ENCODE measurements at regions not wholly inside any gene's neighbourhood (a gene's known extent, or its start where the extent isn't known, plus 50 kb on each side); places are given as distances from the start of the nearest gene placed in this dataset.

DNA sequence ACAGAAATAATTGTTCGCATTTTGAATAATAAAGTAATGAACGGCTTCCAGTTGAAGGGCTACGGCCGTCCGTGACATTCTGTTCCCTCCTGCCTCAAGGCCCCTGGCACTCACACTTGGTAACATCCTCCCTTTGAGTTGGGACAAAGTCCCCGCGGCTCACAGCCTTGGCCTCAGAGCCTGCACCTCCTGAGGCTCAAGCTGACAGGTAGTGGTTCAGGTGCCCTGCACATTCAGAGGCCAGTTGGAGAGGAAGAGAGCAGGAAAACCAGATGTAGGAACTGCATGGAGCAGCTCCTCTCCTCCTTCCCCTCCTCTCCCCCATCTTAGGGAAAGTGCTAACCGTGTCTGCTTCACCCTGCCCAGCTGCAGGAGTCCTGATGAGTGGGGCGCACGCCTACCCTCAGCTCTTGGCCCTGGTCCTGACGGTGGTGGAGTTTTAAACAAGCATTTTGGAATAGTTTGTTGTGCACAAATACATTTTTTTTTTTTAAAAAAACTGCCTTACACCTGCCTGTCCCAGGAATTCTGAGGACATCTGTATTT lies 393.1 kb downstream of the SMOC2 start:
- Histone ChIP-seq H3K36me3 (ENCODE audit: control insufficient read depth, insufficient read depth, low read length) (no peaks in the 10 kb centered on the region), H3K4me3 (ENCODE audit: low read depth, low read length) (no peak overlapping the region), H3K27me3 (ENCODE audit: control insufficient read depth, insufficient read depth, low read length) (no peaks in the 10 kb centered on the region)
- TF ChIP-seq, protein P1, sequence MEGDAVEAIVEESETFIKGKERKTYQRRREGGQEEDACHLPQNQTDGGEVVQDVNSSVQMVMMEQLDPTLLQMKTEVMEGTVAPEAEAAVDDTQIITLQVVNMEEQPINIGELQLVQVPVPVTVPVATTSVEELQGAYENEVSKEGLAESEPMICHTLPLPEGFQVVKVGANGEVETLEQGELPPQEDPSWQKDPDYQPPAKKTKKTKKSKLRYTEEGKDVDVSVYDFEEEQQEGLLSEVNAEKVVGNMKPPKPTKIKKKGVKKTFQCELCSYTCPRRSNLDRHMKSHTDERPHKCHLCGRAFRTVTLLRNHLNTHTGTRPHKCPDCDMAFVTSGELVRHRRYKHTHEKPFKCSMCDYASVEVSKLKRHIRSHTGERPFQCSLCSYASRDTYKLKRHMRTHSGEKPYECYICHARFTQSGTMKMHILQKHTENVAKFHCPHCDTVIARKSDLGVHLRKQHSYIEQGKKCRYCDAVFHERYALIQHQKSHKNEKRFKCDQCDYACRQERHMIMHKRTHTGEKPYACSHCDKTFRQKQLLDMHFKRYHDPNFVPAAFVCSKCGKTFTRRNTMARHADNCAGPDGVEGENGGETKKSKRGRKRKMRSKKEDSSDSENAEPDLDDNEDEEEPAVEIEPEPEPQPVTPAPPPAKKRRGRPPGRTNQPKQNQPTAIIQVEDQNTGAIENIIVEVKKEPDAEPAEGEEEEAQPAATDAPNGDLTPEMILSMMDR (IDR thresholded peaks at IDR 0.05; ENCODE audit: insufficient read depth, low read length, poor library complexity, severe bottlenecking): no peak
- DNase-seq (ENCODE audit: low read depth): no peak

DNA sequence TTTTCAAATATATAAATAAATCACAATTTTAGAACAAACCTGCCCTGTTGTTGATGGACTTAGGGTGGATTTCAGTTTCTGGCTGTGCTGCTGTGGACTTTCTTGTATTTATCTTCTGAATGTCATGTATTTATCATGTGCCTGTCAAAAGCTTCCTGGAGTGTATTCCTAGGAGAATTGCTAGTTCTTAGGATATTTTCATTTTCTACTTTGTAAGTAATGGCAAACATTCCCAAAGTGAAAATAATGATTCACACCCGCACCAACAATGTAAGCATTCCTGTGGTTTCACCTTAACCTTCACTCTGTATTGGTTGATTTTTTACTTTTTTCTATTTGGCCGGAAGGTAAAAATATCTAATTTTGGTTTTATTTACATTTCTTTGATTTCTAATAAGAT lies 387.8 kb downstream of the SMOC2 start:
- H3K4me3 ChIP-seq (ENCODE audit: low read depth, low read length): no peak overlapping the region
- no peaks in the 10 kb centered on the region for H3K36me3 ChIP-seq (ENCODE audit: control insufficient read depth, insufficient read depth, low read length)
- no peaks in the 10 kb centered on the region for H3K27me3 ChIP-seq (ENCODE audit: control insufficient read depth, insufficient read depth, low read length)
- peak; percentile 31 for DNase-seq (ENCODE audit: low read depth)
- TF ChIP-seq, protein P1 (IDR thresholded peaks at IDR 0.05; ENCODE audit: insufficient read depth, low read length, poor library complexity, severe bottlenecking): no peak

DNA sequence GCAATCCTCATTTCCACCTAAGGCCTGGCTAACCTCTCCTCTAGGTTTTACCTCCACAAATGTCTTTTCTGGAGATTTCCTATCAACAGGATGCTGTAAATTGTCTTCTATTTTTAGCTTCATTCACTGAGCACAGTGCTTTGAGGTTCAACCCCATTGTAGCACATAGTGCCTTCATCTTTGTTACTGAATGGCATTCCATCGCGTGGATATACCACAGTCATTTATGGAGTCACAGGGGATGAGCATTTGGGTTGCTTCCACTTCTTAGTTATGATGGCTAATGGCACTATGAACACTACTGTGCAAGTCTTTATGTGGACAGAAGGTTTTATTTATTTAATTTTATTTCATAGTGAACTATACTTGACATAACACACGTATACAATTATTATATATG lies 387.1 kb downstream of the SMOC2 start:
- Histone ChIP-seq H3K36me3 (ENCODE audit: control insufficient read depth, insufficient read depth, low read length) (no peaks in the 10 kb centered on the region), H3K27me3 (ENCODE audit: control insufficient read depth, insufficient read depth, low read length) (no peaks in the 10 kb centered on the region), H3K4me3 (ENCODE audit: low read depth, low read length) (no peak overlapping the region)
- no peak for DNase-seq (ENCODE audit: low read depth)
- TF ChIP-seq, protein P1 (IDR thresholded peaks at IDR 0.05; ENCODE audit: insufficient read depth, low read length, poor library complexity, severe bottlenecking): no peak

DNA sequence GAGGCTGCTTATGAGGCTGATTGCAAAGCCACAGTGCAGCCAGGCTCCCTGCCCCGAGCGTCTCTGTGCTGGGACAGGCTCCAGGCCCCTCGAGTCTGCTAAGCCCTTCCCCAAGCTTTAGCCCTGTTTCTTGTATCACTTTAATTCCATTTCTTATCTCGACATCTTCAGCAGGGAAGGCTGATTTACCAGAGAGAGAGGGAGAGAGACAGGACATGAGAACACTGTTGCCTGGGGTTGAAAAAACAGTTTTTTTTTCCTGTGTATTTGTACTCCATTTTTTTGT lies 386.5 kb downstream of the SMOC2 start:
- TF ChIP-seq, protein P1 (IDR thresholded peaks at IDR 0.05; ENCODE audit: insufficient read depth, low read length, poor library complexity, severe bottlenecking): no peak
- Histone ChIP-seq H3K36me3 (ENCODE audit: control insufficient read depth, insufficient read depth, low read length) (no peaks in the 10 kb centered on the region), H3K4me3 (ENCODE audit: low read depth, low read length) (no peak overlapping the region), H3K27me3 (ENCODE audit: control insufficient read depth, insufficient read depth, low read length) (no peaks in the 10 kb centered on the region)
- no peak for DNase-seq (ENCODE audit: low read depth)

DNA sequence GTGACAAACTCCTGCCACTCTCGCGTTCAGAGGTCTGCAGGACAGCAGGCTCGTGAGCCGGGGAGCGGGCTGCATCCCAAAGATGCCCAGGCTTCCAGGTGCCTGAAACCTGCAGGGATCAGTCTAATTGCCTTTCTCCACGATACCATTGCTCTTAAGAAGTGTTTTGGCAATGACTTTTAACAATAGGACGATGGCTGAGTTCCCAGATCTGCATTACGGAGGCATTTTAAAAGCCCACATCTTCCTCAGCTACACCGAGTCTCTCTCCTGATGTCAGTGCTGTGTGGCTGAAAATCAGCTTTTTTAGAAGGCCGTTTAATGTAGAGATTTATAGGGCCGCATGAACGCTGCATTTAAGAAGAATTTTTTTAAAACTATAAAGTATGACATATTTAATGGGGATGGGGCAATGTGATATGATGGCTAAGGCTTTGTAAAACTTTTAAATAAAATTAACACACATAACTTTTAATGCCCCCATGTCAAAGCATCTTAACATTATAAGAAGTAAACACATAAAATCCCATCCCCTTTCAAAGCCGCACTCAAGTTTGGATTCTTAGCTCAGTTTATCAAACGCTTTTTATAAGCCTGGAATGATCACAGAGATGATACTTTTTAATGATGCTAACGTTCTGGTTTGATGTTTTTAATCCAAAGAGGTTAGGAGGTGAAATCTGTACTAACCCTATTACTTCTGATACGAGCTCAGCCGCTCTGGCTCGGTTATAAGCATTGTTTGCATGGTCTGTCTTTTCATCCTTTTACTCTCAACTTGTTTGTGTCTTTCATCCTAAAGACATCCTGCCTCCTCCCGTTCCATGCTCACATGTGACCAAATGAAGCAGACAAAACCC lies 386.0 kb downstream of the SMOC2 start:
- TF ChIP-seq, protein P1 (IDR thresholded peaks at IDR 0.05; ENCODE audit: insufficient read depth, low read length, poor library complexity, severe bottlenecking): no peak
- Histone ChIP-seq H3K27me3 (ENCODE audit: control insufficient read depth, insufficient read depth, low read length) (no peaks in the 10 kb centered on the region), H3K36me3 (ENCODE audit: control insufficient read depth, insufficient read depth, low read length) (no peaks in the 10 kb centered on the region), H3K4me3 (ENCODE audit: low read depth, low read length) (no peak overlapping the region)
- DNase-seq (ENCODE audit: low read depth): no peak

DNA sequence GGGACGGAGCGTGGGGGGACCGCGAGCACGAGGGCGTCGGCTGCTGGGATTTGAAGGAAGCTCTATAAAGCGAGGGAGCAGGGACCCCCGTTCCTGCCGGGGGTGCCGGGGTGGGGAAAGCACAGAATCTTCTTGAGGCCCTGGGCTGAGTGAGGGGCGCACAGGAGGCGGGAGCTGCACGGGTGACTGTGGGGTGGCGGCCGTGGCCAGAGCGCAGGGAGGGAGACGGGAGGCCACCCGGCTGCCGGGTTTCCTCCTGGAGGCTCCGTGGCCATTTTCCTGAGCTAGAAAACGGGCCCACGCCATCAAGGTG lies 385.1 kb downstream of the SMOC2 start:
- no peak overlapping the region for H3K4me3 ChIP-seq (ENCODE audit: low read depth, low read length)
- DNase-seq (ENCODE audit: low read depth): no peak
- TF ChIP-seq, protein P1 (IDR thresholded peaks at IDR 0.05; ENCODE audit: insufficient read depth, low read length, poor library complexity, severe bottlenecking): no peak
- no peaks in the 10 kb centered on the region for H3K36me3 ChIP-seq (ENCODE audit: control insufficient read depth, insufficient read depth, low read length)
- H3K27me3 ChIP-seq (ENCODE audit: control insufficient read depth, insufficient read depth, low read length): no peaks in the 10 kb centered on the region
